ENCODE measurements at regions not wholly inside any gene's neighbourhood (a gene's known extent, or its start where the extent isn't known, plus 50 kb on each side); places are given as distances from the start of the nearest gene placed in this dataset.

DNA sequence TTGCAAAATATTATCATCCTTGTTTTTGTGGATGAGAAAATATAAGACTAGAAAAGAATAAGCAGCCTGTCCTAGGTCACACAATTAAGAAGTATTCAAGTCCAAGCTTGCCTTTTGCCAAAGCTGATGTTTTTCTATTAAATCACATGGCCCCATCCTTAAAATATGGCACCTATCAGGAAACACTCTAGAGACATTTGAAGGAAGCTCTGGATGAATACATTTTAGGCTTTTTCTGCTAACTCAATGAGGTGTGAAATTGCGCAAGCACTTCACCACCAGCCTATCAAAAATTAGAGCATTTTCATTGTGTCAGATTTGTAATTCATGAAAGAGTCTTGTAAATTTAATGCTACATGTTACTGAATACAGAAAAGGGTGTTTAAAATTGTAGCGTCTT lies 251.1 kb upstream of the MAD2L1 start:
- WGBS (ENCODE audit: insufficient coverage, low coverage, low lambda C conversion rate, missing lambda C conversion rate): 83% methylated on average over 2 of the region's 2 CpGs
- Histone ChIP-seq H3K9me3 (no peaks in the 10 kb centered on the region), H3K36me3 (no peaks in the 10 kb centered on the region), H3K4me1 (no peaks in the 10 kb centered on the region), H3K27ac (no peak overlapping the region), H3K27me3 (no peaks in the 10 kb centered on the region), H3K4me3 (no peak overlapping the region)
- intact Hi-C loops (cut with DNase I): no loop called here
- DNase-seq (no peak), ATAC-seq (no peak)
- TF ChIP-seq POLR2A (IDR thresholded peaks at IDR 0.05): no peak
- TF ChIP-seq, protein P1, sequence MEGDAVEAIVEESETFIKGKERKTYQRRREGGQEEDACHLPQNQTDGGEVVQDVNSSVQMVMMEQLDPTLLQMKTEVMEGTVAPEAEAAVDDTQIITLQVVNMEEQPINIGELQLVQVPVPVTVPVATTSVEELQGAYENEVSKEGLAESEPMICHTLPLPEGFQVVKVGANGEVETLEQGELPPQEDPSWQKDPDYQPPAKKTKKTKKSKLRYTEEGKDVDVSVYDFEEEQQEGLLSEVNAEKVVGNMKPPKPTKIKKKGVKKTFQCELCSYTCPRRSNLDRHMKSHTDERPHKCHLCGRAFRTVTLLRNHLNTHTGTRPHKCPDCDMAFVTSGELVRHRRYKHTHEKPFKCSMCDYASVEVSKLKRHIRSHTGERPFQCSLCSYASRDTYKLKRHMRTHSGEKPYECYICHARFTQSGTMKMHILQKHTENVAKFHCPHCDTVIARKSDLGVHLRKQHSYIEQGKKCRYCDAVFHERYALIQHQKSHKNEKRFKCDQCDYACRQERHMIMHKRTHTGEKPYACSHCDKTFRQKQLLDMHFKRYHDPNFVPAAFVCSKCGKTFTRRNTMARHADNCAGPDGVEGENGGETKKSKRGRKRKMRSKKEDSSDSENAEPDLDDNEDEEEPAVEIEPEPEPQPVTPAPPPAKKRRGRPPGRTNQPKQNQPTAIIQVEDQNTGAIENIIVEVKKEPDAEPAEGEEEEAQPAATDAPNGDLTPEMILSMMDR (IDR thresholded peaks at IDR 0.05): no peak

DNA sequence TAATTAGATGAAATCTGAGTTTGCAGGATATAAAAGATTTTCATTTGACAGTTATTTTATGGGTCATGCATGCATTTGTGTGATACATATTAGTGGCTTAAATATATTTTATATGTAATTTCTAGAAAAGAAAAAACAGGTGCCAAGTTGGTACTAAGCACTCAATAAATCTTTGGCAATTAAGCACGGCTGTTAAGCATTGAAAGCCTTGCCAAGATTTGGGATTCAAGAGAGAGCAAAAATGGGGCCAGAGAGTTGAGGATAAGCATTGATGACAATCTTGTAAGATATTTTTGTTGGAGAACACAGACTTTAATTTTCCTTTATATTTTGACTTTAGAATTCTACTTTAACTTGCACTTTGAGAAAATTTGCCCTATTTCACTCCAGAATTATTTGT lies 249.8 kb upstream of the MAD2L1 start:
- intact Hi-C loops (cut with DNase I): no loop called here
- DNase-seq (no peak), ATAC-seq (no peak)
- H3K4me3 ChIP-seq: no peak overlapping the region
- 46% methylated on average over 1 of the region's 1 CpG for WGBS (ENCODE audit: insufficient coverage, low coverage, low lambda C conversion rate, missing lambda C conversion rate)
- no peak overlapping the region for H3K27ac ChIP-seq
- no peaks in the 10 kb centered on the region for H3K36me3 ChIP-seq
- H3K4me1 ChIP-seq: no peaks in the 10 kb centered on the region
- H3K9me3 ChIP-seq: no peaks in the 10 kb centered on the region
- TF ChIP-seq, protein P1 (IDR thresholded peaks at IDR 0.05): no peak
- no peak for TF ChIP-seq POLR2A (IDR thresholded peaks at IDR 0.05)
- no peaks in the 10 kb centered on the region for H3K27me3 ChIP-seq

DNA sequence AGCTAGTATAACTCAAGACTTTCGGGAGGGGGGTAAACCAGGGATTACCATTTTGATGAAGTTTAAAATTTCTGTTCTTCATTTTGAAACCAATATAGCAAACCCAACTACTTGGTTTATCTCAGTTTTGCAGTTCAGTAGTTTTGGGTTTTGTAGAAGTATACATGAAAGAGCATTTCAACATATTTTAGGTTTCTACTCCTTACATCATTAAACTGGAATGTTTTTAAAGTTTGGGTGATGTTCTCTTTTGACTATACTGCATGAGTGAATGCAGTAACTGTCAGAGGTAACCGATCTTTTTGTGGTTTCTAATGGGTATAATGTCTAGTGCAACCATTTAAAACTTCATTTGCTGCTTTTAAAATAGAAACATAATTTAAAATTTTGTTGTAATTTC lies 248.3 kb upstream of the MAD2L1 start:
- TF ChIP-seq POLR2A (IDR thresholded peaks at IDR 0.05): no peak
- TF ChIP-seq, protein P1 (IDR thresholded peaks at IDR 0.05): no peak
- no peak for DNase-seq
- intact Hi-C loops (cut with DNase I): no loop called here
- no peak overlapping the region for H3K4me3 ChIP-seq
- no peaks in the 10 kb centered on the region for H3K9me3 ChIP-seq
- H3K27me3 ChIP-seq: no peaks in the 10 kb centered on the region
- no peak overlapping the region for H3K27ac ChIP-seq
- no peaks in the 10 kb centered on the region for H3K4me1 ChIP-seq
- ATAC-seq: no peak
- no peaks in the 10 kb centered on the region for H3K36me3 ChIP-seq
- WGBS (ENCODE audit: insufficient coverage, low coverage, low lambda C conversion rate, missing lambda C conversion rate): 46% methylated on average over 2 of the region's 2 CpGs

DNA sequence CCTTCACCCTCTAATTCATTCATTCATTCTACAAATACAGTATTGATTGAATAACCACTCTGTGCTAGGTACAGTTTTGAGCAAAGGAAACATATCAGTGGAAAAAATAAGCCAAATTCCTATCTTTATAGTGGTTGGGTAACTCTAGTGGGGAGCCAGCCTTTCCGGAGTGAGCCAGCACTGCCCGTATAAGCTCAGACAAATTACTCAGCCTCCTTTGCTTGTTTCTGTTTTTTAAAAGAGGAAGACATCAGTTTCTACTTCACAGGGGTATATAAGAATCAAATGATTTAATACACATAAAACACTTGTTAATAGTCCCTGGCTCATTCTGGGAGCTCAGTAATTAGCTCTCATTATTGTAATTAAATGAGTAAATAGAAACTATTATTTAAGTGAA lies 238.2 kb upstream of the MAD2L1 start:
- ATAC-seq (no peak), DNase-seq (no peak)
- Histone ChIP-seq H3K4me3 (no peak overlapping the region), H3K36me3 (no peaks in the 10 kb centered on the region), H3K4me1 (no peaks in the 10 kb centered on the region), H3K27ac (no peak overlapping the region), H3K27me3 (no peaks in the 10 kb centered on the region), H3K9me3 (no peaks in the 10 kb centered on the region)
- TF ChIP-seq, protein P1 (IDR thresholded peaks at IDR 0.05): no peak
- TF ChIP-seq POLR2A (IDR thresholded peaks at IDR 0.05): no peak
- 34% methylated on average over 2 of the region's 2 CpGs for WGBS (ENCODE audit: insufficient coverage, low coverage, low lambda C conversion rate, missing lambda C conversion rate)
- intact Hi-C loops (cut with DNase I): no loop called here

DNA sequence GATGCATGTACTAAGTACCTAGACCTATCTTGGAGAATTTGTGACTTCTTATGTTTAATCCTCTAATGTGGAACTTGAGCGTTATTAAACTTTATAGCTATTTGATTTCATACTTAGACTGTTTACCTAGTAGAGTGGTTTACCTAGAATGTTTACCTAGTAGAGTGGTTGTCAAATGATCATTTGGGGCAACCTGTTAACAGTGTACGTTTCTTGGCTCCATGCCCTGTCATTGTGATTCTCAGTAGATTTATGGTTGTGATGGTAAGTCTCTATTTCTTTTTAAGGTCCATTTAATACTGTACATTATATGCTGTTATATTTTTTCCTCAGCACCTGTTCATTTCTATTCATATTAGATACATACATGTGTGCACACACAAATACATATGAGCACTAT lies 233.0 kb upstream of the MAD2L1 start:
- Histone ChIP-seq H3K9me3 (no peaks in the 10 kb centered on the region), H3K4me3 (no peak overlapping the region), H3K4me1 (no peaks in the 10 kb centered on the region), H3K27ac (no peak overlapping the region), H3K36me3 (no peaks in the 10 kb centered on the region), H3K27me3 (no peaks in the 10 kb centered on the region)
- DNase-seq: no peak
- no peak for ATAC-seq
- intact Hi-C loops (cut with DNase I): no loop called here
- WGBS (ENCODE audit: insufficient coverage, low coverage, low lambda C conversion rate, missing lambda C conversion rate): 53% methylated on average over 2 of the region's 2 CpGs
- no peak for TF ChIP-seq POLR2A (IDR thresholded peaks at IDR 0.05)
- TF ChIP-seq, protein P1 (IDR thresholded peaks at IDR 0.05): no peak

Data from right lobe of liver (tissue), 6 donors.